Mucosa of stomach (tissue), 1 donor: ENCODE measurements at regions not wholly inside any gene's neighbourhood (a gene's known extent, or its start where the extent isn't known, plus 50 kb on each side); places are given as distances from the start of the nearest gene placed in this dataset.
"Not testable (repeated sequence)": the region's sequence is repeated elsewhere in the genome, so short reads cannot be mapped to it uniquely, and the experiment has no call there.

Experiments used
- H3K27me3 ChIP-seq: one replicate; pipeline ENCODE4 v1.7.0; 2013; ENCODE audit warnings: mild to moderate bottlenecking, low read length; ENCODE audit not compliant: control insufficient read depth, insufficient read depth
- H3K36me3 ChIP-seq: one replicate; pipeline ENCODE4 v1.7.0; 2013; ENCODE audit warnings: low read length; ENCODE audit not compliant: control insufficient read depth, insufficient read depth
- H3K4me1 ChIP-seq: one replicate; pipeline ENCODE4 v1.7.0; 2013; ENCODE audit warnings: mild to moderate bottlenecking, low read length; ENCODE audit not compliant: control insufficient read depth, insufficient read depth
- H3K4me3 ChIP-seq: one replicate; pipeline ENCODE4 v1.7.0; 2013; ENCODE audit warnings: low read length
- H3K9ac ChIP-seq: one replicate; pipeline ENCODE4 v1.7.0; 2013; ENCODE audit warnings: mild to moderate bottlenecking, low read length, moderate library complexity
- H3K9me3 ChIP-seq: one replicate; pipeline ENCODE4 v1.7.0; 2013; ENCODE audit warnings: mild to moderate bottlenecking, low read length, moderate library complexity; ENCODE audit not compliant: control insufficient read depth
- donor health status: Pancreatic carcinoma.

- Histone ChIP-seq H3K9me3 (no peaks in the 10 kb centered on the region), H3K4me1 (no peaks in the 10 kb centered on the region), H3K9ac (no peak overlapping the region), H3K4me3 (no peak overlapping the region), H3K27me3 (no peaks in the 10 kb centered on the region), H3K36me3 (no peaks in the 10 kb centered on the region)
Measured at GRCh38 chr5:25241981-25242380, 597.2 kb upstream of the CDH10 start.

- not testable (repeated sequence) for H3K9me3 ChIP-seq, H3K4me3 ChIP-seq, H3K36me3 ChIP-seq, H3K9ac ChIP-seq, H3K27me3 ChIP-seq, H3K4me1 ChIP-seq
Measured at GRCh38 chr5:25238720-25239119, 593.9 kb upstream of the CDH10 start.

GRCh38 chr5:25224316-25224982 lies 579.7 kb upstream of the CDH10 start:
- Histone ChIP-seq H3K9me3 (no peaks in the 10 kb centered on the region), H3K36me3 (no peaks in the 10 kb centered on the region), H3K4me1 (no peaks in the 10 kb centered on the region), H3K9ac (no peak overlapping the region), H3K4me3 (no peak overlapping the region), H3K27me3 (no peaks in the 10 kb centered on the region)

- not testable (repeated sequence) for H3K36me3 ChIP-seq, H3K4me1 ChIP-seq, H3K9me3 ChIP-seq, H3K27me3 ChIP-seq, H3K4me3 ChIP-seq, H3K9ac ChIP-seq
Measured at GRCh38 chr5:25199902-25200301, 555.1 kb upstream of the CDH10 start.

- Histone ChIP-seq H3K36me3 (no peaks in the 10 kb centered on the region), H3K9me3 (no peaks in the 10 kb centered on the region), H3K9ac (peak overlapping the region; percentile 13), H3K27me3 (no peaks in the 10 kb centered on the region), H3K4me3 (no peak overlapping the region), H3K4me1 (no peaks in the 10 kb centered on the region)
Measured at GRCh38 chr5:25190521-25191000, 545.8 kb upstream of the CDH10 start.

- no peaks in the 10 kb centered on the region for H3K27me3 ChIP-seq
- H3K4me3 ChIP-seq, result no peak overlapping the region
- no peaks in the 10 kb centered on the region for H3K36me3 ChIP-seq
- no peak overlapping the region for H3K9ac ChIP-seq
- H3K4me1 ChIP-seq, result no peaks in the 10 kb centered on the region
- H3K9me3 ChIP-seq, result no peaks in the 10 kb centered on the region
Measured at GRCh38 chr5:25181249-25181648, 536.5 kb upstream of the CDH10 start.

GRCh38 chr5:25162616-25163015 lies 517.8 kb upstream of the CDH10 start:
- not testable (repeated sequence) for H3K9me3 ChIP-seq, H3K9ac ChIP-seq, H3K36me3 ChIP-seq, H3K4me1 ChIP-seq, H3K4me3 ChIP-seq, H3K27me3 ChIP-seq

GRCh38 chr5:25160891-25161290 lies 516.1 kb upstream of the CDH10 start:
- Histone ChIP-seq H3K27me3 (no peaks in the 10 kb centered on the region), H3K9me3 (no peaks in the 10 kb centered on the region), H3K4me3 (no peak overlapping the region), H3K4me1 (no peaks in the 10 kb centered on the region), H3K9ac (no peak overlapping the region), H3K36me3 (no peaks in the 10 kb centered on the region)

GRCh38 chr5:25150819-25151218 lies 506.0 kb upstream of the CDH10 start:
- Histone ChIP-seq H3K9me3 (no peaks in the 10 kb centered on the region), H3K4me3 (no peak overlapping the region), H3K27me3 (no peaks in the 10 kb centered on the region), H3K4me1 (no peaks in the 10 kb centered on the region), H3K9ac (no peak overlapping the region), H3K36me3 (no peaks in the 10 kb centered on the region)

- H3K4me1 ChIP-seq, result no peaks in the 10 kb centered on the region
- no peak overlapping the region for H3K9ac ChIP-seq
- H3K9me3 ChIP-seq, result no peaks in the 10 kb centered on the region
- no peaks in the 10 kb centered on the region for H3K36me3 ChIP-seq
- H3K4me3 ChIP-seq, result no peak overlapping the region
- H3K27me3 ChIP-seq, result no peaks in the 10 kb centered on the region
Measured at GRCh38 chr5:25128606-25129005, 483.8 kb upstream of the CDH10 start.

- Histone ChIP-seq H3K4me3 (no peak overlapping the region), H3K9ac (no peak overlapping the region), H3K27me3 (no peaks in the 10 kb centered on the region), H3K9me3 (no peaks in the 10 kb centered on the region), H3K4me1 (no peaks in the 10 kb centered on the region), H3K36me3 (no peaks in the 10 kb centered on the region)
Measured at GRCh38 chr5:25119650-25120049, 474.9 kb upstream of the CDH10 start.

- no peaks in the 10 kb centered on the region for H3K27me3 ChIP-seq
- H3K9me3 ChIP-seq, result no peaks in the 10 kb centered on the region
- H3K4me3 ChIP-seq, result no peak overlapping the region
- H3K9ac ChIP-seq, result no peak overlapping the region
- H3K36me3 ChIP-seq, result no peaks in the 10 kb centered on the region
- no peaks in the 10 kb centered on the region for H3K4me1 ChIP-seq
Measured at GRCh38 chr5:25107853-25108252, 463.1 kb upstream of the CDH10 start.

- no peak overlapping the region for H3K9ac ChIP-seq
Measured at GRCh38 chr5:25099538-25099937, 454.8 kb upstream of the CDH10 start.

More at GRCh38 chr5:25099538-25099937, 454.8 kb upstream of the CDH10 start:
- Histone ChIP-seq H3K36me3 (no peaks in the 10 kb centered on the region), H3K27me3 (no peaks in the 10 kb centered on the region), H3K4me3 (no peak overlapping the region), H3K4me1 (no peaks in the 10 kb centered on the region), H3K9me3 (no peaks in the 10 kb centered on the region)
